OCI-LY3 (cell line): ENCODE measurements at regions not wholly inside any gene's neighbourhood (a gene's known extent, or its start where the extent isn't known, plus 50 kb on each side); places are given as distances from the start of the nearest gene placed in this dataset.

Experiments used
- H2AFZ ChIP-seq: fragments of 200-600, 300-600 bp; shearing (Covaris generic); 2 replicates; pipeline ENCODE4 v1.6.0; 2014; ENCODE audit warnings: antibody characterized with exemption, low read depth, low read length
- H3K27ac ChIP-seq: fragments of 200-600, 300-600 bp; sonication (generic); 2 replicates; pipeline ENCODE4 v1.5.1; 2014; ENCODE audit warnings: mild to moderate bottlenecking, low read length, moderate library complexity, mixed read lengths
- H3K27me3 ChIP-seq: fragments of 200-600, 300-600 bp; sonication (generic); 2 replicates; pipeline ENCODE4 v1.6.1; 2014; ENCODE audit warnings: low read depth, low read length, mixed read lengths
- H3K36me3 ChIP-seq: fragments of 200-600, 300-600 bp; sonication (generic); replicated peaks from 2 replicates; pipeline ENCODE3; 2014; ENCODE audit warnings: low read depth, low read length, mixed read lengths
- H3K4me1 ChIP-seq: fragments of 300-600, 200-600 bp; sonication (generic); 2 replicates; pipeline ENCODE4 v1.6.1; 2014; ENCODE audit warnings: low read length, mixed read lengths
- H3K4me2 ChIP-seq: fragments of 200-600, 300-600 bp; sonication (generic); 2 replicates; pipeline ENCODE4 v1.6.1; 2014; ENCODE audit warnings: low read length, mixed read lengths
- H3K4me3 ChIP-seq: fragments of 300-600, 200-600 bp; sonication (generic); 2 replicates; pipeline ENCODE4 v1.5.1; 2014; ENCODE audit warnings: antibody characterized with exemption, mild to moderate bottlenecking, low read length, moderate library complexity
- H3K79me2 ChIP-seq: fragments of 300-600, 200-600 bp; shearing (Covaris generic); 2 replicates; pipeline ENCODE4 v1.6.1; 2014; ENCODE audit warnings: mild to moderate bottlenecking, low read length, mixed read lengths
- H3K9ac ChIP-seq: fragments of 300-600, 200-600 bp; shearing (Covaris generic); 2 replicates; pipeline ENCODE4 v1.6.0; 2014; ENCODE audit warnings: mild to moderate bottlenecking, low read length, moderate library complexity
- H3K9me3 ChIP-seq: fragments of 200-600, 300-600 bp; shearing (Covaris generic); 2 replicates; pipeline ENCODE4 v1.6.1; 2014; ENCODE audit warnings: low read length, mixed read lengths; ENCODE audit not compliant: insufficient read depth
- H4K20me1 ChIP-seq: fragments of 200-600, 300-600 bp; sonication (generic); 2 replicates; pipeline ENCODE4 v1.6.1; 2016; ENCODE audit warnings: low read length, mixed read lengths; ENCODE audit not compliant: insufficient read depth
- CTCF ChIP-seq: fragments of 200-600, 300-600 bp; sonication (generic); IDR thresholded peaks from 2 replicates; pipeline ENCODE4 v1.5.1; 2014; ENCODE audit warnings: antibody characterized with exemption, low read length, low read depth
- EZH2phosphoT487 ChIP-seq: fragments of 200-600 bp; shearing (Covaris generic); IDR thresholded peaks from 2 replicates; pipeline ENCODE4 v1.6.1; 2018; ENCODE audit warnings: antibody characterized with exemption, mixed run types, low read depth

GRCh38 chr2:121059651-121060649, 225.1 kb downstream of the TFCP2L1 start:
- no peak for TF ChIP-seq EZH2phosphoT487
- TF ChIP-seq CTCF: no peak
- Histone ChIP-seq H3K9me3 (no peaks in the 10 kb centered on the region), H3K9ac (no peak overlapping the region)

GRCh38 chr2:121061633-121062032, 223.4 kb downstream of the TFCP2L1 start:
- Histone ChIP-seq H3K9ac (no peak overlapping the region), H3K27me3 (peaks cover 21% of the 10 kb centered on the region; the same call in 1 of the 2 replicates), H3K79me2 (no peaks in the 10 kb centered on the region), H3K9me3 (no peaks in the 10 kb centered on the region), H2AFZ (no peak overlapping the region), H3K4me2 (no peak overlapping the region), H3K4me3 (no peak overlapping the region), H3K36me3 (no peaks in the 10 kb centered on the region), H4K20me1 (no peaks in the 10 kb centered on the region), H3K27ac (no peak overlapping the region), H3K4me1 (no peaks in the 10 kb centered on the region)
- no peak for TF ChIP-seq CTCF
- TF ChIP-seq EZH2phosphoT487: no peak

More at GRCh38 chr2:121059651-121060649, 225.1 kb downstream of the TFCP2L1 start:
- Histone ChIP-seq H4K20me1 (no peaks in the 10 kb centered on the region), H3K36me3 (no peaks in the 10 kb centered on the region), H3K79me2 (no peaks in the 10 kb centered on the region), H3K27me3 (peaks cover 22% of the 10 kb centered on the region; the same call in 1 of the 2 replicates), H2AFZ (no peak overlapping the region), H3K4me3 (no peak overlapping the region), H3K4me2 (no peak overlapping the region), H3K27ac (no peak overlapping the region), H3K4me1 (no peaks in the 10 kb centered on the region)

GRCh38 chr2:121063471-121063870, 221.5 kb downstream of the TFCP2L1 start:
- Histone ChIP-seq H3K27me3 (peaks cover 21% of the 10 kb centered on the region; the same call in 1 of the 2 replicates), H3K9me3 (no peaks in the 10 kb centered on the region), H4K20me1 (no peaks in the 10 kb centered on the region), H3K9ac (no peak overlapping the region), H3K4me1 (no peaks in the 10 kb centered on the region), H3K79me2 (no peaks in the 10 kb centered on the region), H3K4me2 (no peak overlapping the region), H3K4me3 (no peak overlapping the region), H2AFZ (no peak overlapping the region), H3K36me3 (no peaks in the 10 kb centered on the region), H3K27ac (no peak overlapping the region)
- TF ChIP-seq CTCF (no peak), EZH2phosphoT487 (no peak)

- no peak overlapping the region for H3K4me2 ChIP-seq
- no peak overlapping the region for H3K9ac ChIP-seq
- no peak overlapping the region for H3K4me3 ChIP-seq
- TF ChIP-seq CTCF: no peak
- H3K27ac ChIP-seq: no peak overlapping the region
- H3K36me3 ChIP-seq: no peaks in the 10 kb centered on the region
- no peaks in the 10 kb centered on the region for H4K20me1 ChIP-seq
- H3K79me2 ChIP-seq: no peaks in the 10 kb centered on the region
- H3K27me3 ChIP-seq: peaks cover 21% of the 10 kb centered on the region; the same call in 1 of the 2 replicates
- H3K9me3 ChIP-seq: no peaks in the 10 kb centered on the region
- H3K4me1 ChIP-seq: no peaks in the 10 kb centered on the region
- no peak overlapping the region for H2AFZ ChIP-seq
These were observed 220.8 kb downstream of the TFCP2L1 start for GRCh38 chr2:121064186-121064585.
